GM06990 (cell line): ENCODE measurements at regions not wholly inside any gene's neighbourhood (a gene's known extent, or its start where the extent isn't known, plus 50 kb on each side); places are given as distances from the start of the nearest gene placed in this dataset.

ENCODE experiments used
- DNase-seq: peaks from one replicate; pipeline ENCODE4 v3.0.0-alpha.2; 2011; ENCODE audit not compliant: insufficient read length; ENCODE audit errors: extremely low read depth
- H3K27me3 ChIP-seq: replicated peaks from 2 replicates; pipeline ENCODE4 v1.6.0; 2011; ENCODE audit warnings: low read length; ENCODE audit not compliant: control insufficient read depth, insufficient read depth
- H3K36me3 ChIP-seq: 2 replicates; pipeline ENCODE4 v1.5.1; 2011; ENCODE audit warnings: low read length; ENCODE audit not compliant: control insufficient read depth, insufficient read depth
- H3K4me3 ChIP-seq: replicated peaks from 2 replicates; pipeline ENCODE4 v1.5.1; 2011; ENCODE audit warnings: low read depth, mild to moderate bottlenecking, control low read depth, low read length
- TF ChIP-seq, protein P1 (sequence below): IDR thresholded peaks from 2 replicates; pipeline ENCODE4 v1.5.1; 2011; ENCODE audit warnings: low read length, control low read depth, mild to moderate bottlenecking, inconsistent platforms; ENCODE audit not compliant: insufficient read depth, poor library complexity, severe bottlenecking

DNA sequence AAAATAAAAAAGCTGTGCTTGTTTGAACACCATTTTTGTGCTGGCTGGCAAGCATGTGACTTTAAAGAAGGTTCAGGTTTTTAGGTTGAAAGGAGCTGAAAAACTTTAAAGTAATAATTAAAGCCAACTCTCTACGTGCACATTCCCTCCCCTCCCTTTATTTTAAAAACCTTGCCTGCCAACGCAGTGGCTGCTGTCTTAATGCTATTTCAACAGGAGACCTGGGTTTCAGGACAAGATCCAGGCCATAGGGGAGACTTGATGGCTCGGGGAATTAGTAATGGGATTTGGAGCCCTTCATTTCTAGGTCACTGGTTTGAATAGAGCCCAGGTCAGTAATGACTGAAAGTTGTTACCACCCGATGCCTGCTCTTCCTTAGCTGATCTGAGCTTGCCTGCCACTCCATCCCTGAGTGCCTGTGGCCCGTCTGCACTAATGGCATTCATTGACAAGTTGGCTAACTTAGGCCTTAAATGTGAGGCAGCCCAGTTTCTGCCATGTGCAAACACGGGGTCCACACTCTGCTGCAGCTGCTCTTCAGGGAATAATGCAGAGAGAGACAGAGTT, 1233.2 kb upstream of the ZEB2 start:
- TF ChIP-seq, protein P1, sequence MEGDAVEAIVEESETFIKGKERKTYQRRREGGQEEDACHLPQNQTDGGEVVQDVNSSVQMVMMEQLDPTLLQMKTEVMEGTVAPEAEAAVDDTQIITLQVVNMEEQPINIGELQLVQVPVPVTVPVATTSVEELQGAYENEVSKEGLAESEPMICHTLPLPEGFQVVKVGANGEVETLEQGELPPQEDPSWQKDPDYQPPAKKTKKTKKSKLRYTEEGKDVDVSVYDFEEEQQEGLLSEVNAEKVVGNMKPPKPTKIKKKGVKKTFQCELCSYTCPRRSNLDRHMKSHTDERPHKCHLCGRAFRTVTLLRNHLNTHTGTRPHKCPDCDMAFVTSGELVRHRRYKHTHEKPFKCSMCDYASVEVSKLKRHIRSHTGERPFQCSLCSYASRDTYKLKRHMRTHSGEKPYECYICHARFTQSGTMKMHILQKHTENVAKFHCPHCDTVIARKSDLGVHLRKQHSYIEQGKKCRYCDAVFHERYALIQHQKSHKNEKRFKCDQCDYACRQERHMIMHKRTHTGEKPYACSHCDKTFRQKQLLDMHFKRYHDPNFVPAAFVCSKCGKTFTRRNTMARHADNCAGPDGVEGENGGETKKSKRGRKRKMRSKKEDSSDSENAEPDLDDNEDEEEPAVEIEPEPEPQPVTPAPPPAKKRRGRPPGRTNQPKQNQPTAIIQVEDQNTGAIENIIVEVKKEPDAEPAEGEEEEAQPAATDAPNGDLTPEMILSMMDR, result no peak

DNA sequence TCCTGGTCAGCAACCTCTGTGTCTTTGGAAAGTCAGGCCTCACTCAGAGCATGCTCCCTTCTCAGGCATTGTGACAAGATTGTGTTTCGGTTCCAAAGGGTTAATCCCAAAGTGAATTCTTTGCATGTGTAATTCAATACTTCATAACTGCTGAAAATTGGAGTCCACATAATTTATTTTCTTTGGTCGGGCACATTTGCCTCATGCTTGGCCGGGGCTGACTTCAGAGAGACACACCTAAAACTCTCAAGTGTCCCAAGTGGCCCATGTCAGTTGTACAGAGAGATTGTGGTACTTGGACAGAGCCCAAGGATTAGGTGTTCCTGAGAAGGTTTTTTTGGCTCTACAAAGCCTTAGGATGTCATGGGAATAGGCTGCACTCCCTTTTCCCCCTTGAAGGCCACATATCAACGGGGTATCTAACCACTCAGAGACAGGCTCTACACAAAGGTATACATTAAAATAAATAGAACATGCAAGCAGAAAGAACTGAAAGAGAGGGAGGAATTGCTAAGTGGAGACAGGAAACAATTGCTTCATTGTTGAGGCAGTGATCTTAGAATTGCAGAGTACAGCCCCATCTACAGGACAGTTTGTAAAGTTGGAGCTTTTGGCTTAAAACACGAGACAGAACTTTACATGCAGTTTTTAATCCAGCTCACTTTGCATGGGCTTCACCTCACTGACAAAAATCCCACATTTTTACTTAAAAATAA, 1232.3 kb upstream of the ZEB2 start:
- Histone ChIP-seq H3K4me3 (no peak overlapping the region), H3K36me3 (no peaks in the 10 kb centered on the region), H3K27me3 (no peaks in the 10 kb centered on the region)
- TF ChIP-seq, protein P1, result peak; percentile 61
- DNase-seq, result no peak

More for the DNA sequence above, 1233.2 kb upstream of the ZEB2 start:
- Histone ChIP-seq H3K36me3 (no peaks in the 10 kb centered on the region), H3K27me3 (no peaks in the 10 kb centered on the region), H3K4me3 (no peak overlapping the region)
- DNase-seq, result no peak

DNA sequence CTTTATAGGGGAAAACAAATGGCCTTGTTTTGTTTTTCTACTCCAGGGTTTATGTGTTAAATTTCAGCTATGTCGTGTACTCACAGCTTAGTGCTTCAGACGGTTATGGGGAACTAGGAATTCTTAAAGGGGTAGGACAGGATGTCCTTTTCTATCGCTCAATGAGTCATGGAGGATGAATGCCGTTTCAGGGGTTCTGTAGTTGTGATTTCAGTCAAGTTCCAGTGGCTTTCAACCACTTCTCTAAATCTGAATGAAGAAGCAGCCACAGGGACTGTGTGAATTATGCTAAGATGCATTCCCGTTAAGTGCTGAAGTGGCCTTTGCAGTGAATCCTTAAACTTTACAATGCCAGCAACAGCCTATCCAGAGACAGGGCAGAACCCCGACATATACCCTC, 1231.7 kb upstream of the ZEB2 start:
- TF ChIP-seq, protein P1, result no peak
- Histone ChIP-seq H3K4me3 (no peak overlapping the region), H3K36me3 (no peaks in the 10 kb centered on the region), H3K27me3 (no peaks in the 10 kb centered on the region)
- DNase-seq, result peak; percentile 60

DNA sequence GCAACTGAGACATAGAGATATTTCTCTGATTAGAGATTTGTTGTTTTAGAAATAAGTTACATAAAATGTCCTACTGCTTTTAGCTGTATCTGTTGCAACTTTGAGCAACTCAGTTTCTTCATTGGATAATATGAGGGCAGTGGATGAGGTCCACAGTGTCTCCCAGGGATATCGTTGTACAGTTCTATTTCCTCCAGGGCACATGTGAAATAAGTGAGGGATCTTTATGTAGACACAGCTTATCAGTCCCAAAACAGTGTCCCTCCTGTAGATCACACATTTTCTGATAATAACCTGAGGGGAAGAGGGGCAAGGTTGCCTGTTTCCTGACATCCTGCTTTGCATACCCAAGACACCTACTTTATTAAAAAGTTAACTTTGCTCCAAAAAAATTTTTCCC, 1231.2 kb upstream of the ZEB2 start:
- H3K36me3 ChIP-seq, result no peaks in the 10 kb centered on the region
- TF ChIP-seq, protein P1, result no peak
- H3K4me3 ChIP-seq, result no peak overlapping the region
- no peaks in the 10 kb centered on the region for H3K27me3 ChIP-seq
- DNase-seq, result no peak

DNA sequence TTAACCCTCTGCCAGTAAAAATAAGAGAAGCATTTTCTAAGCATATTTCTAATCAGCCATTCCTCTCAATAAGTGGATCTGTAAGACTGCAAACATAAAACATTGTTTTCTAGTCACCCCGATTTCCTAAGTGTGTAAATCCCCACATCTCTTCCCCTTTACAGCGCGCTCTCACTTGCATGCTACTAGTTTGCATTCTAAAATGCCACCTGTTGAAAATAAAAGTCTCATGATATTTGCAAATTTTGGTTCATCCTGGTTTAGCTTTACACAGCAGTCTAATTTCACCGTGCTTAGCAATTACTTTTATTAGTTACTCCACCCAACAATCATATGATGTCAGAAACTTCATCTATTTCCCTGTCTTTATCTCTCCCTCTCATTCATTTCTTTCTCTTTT, 1230.7 kb upstream of the ZEB2 start:
- Histone ChIP-seq H3K4me3 (no peak overlapping the region), H3K27me3 (no peaks in the 10 kb centered on the region), H3K36me3 (no peaks in the 10 kb centered on the region)
- no peak for DNase-seq
- TF ChIP-seq, protein P1, result no peak
